ENCODE measurements at regions not wholly inside any gene's neighbourhood (a gene's known extent, or its start where the extent isn't known, plus 50 kb on each side); places are given as distances from the start of the nearest gene placed in this dataset.

GRCh38 chr15:23854912-23855659 is 168.0 kb upstream of the NDN start:
- POLR2A ChIA-PET: no interaction called here
- no peak for TF ChIP-seq CTCF (IDR thresholded peaks at IDR 0.05; ENCODE audit: control extremely low read depth, extremely low read depth, low read depth, missing control alignments)
- no peak for DNase-seq (ENCODE audit: extremely low spot score)
- CTCF ChIA-PET: no interaction called here

- no peak for TF ChIP-seq CTCF (IDR thresholded peaks at IDR 0.05; ENCODE audit: control extremely low read depth, extremely low read depth, low read depth, missing control alignments)
- ChIA-PET CTCF (no interaction called here), POLR2A (interaction anchor here (0.6 kb wide), 1 partner anchor 268 kb away, joined by 3 read pairs; no protein-coding TSS in a partner anchor)
- DNase-seq (ENCODE audit: extremely low spot score): no peak
These were observed 168.8 kb upstream of the NDN start for GRCh38 chr15:23855947-23856346.

- DNase-seq (ENCODE audit: extremely low spot score): no peak
- POLR2A ChIA-PET: no interaction called here
- TF ChIP-seq CTCF (IDR thresholded peaks at IDR 0.05; ENCODE audit: control extremely low read depth, extremely low read depth, low read depth, missing control alignments): no peak
- CTCF ChIA-PET: no interaction called here
These were observed 170.0 kb upstream of the NDN start for GRCh38 chr15:23857028-23857641.

- CTCF ChIA-PET: interaction anchor here (0.5 to 1.2 kb wide), 3 partner anchors 11 to 437 kb away, joined by 3 read pairs; no protein-coding TSS in a partner anchor
These were observed 171.9 kb upstream of the NDN start for GRCh38 chr15:23859008-23859407.

GRCh38 chr15:23860290-23861245 is 173.5 kb upstream of the NDN start:
- CTCF ChIA-PET: no interaction called here
- TF ChIP-seq CTCF (IDR thresholded peaks at IDR 0.05; ENCODE audit: control extremely low read depth, extremely low read depth, low read depth, missing control alignments): no peak
- no peak for DNase-seq (ENCODE audit: extremely low spot score)
- POLR2A ChIA-PET: no interaction called here

More at GRCh38 chr15:23859008-23859407, 171.9 kb upstream of the NDN start:
- POLR2A ChIA-PET: no interaction called here
- DNase-seq (ENCODE audit: extremely low spot score): no peak
- TF ChIP-seq CTCF (IDR thresholded peaks at IDR 0.05; ENCODE audit: control extremely low read depth, extremely low read depth, low read depth, missing control alignments): no peak

- POLR2A ChIA-PET: no interaction called here
- CTCF ChIA-PET: no interaction called here
- TF ChIP-seq CTCF (IDR thresholded peaks at IDR 0.05; ENCODE audit: control extremely low read depth, extremely low read depth, low read depth, missing control alignments): no peak
- no peak for DNase-seq (ENCODE audit: extremely low spot score)
These were observed 179.7 kb upstream of the NDN start for GRCh38 chr15:23866832-23867231.
